ENCODE measurements at regions not wholly inside any gene's neighbourhood (a gene's known extent, or its start where the extent isn't known, plus 50 kb on each side); places are given as distances from the start of the nearest gene placed in this dataset.

GRCh38 chr16:56090076-56090475 is 101.2 kb upstream of the GNAO1 start:
- DNase-seq, result no peak

- DNase-seq, result no peak
Measured at GRCh38 chr16:56087626-56088025, 103.7 kb upstream of the GNAO1 start.

GRCh38 chr16:56081371-56081770 is 109.9 kb upstream of the GNAO1 start:
- no peak for DNase-seq

GRCh38 chr16:56075732-56076388 is 115.4 kb upstream of the GNAO1 start:
- DNase-seq, result no peak

GRCh38 chr16:56073508-56073907 is 117.8 kb upstream of the GNAO1 start:
- no peak for DNase-seq

GRCh38 chr16:56072096-56072495 is 119.2 kb upstream of the GNAO1 start:
- DNase-seq, result no peak

GRCh38 chr16:56068816-56069215 is 122.5 kb upstream of the GNAO1 start:
- DNase-seq, result no peak

GRCh38 chr16:56068314-56068713 is 123.0 kb upstream of the GNAO1 start:
- DNase-seq, result no peak

GRCh38 chr16:56067406-56067805 is 123.9 kb upstream of the GNAO1 start:
- no peak for DNase-seq

- DNase-seq, result no peak
Measured at GRCh38 chr16:56066617-56067016, 124.7 kb upstream of the GNAO1 start.

- no peak for DNase-seq
Measured at GRCh38 chr16:56063111-56063510, 128.2 kb upstream of the GNAO1 start.

GRCh38 chr16:56057151-56057550 is 134.1 kb upstream of the GNAO1 start:
- DNase-seq, result no peak

GRCh38 chr16:56050916-56051315 is 140.4 kb upstream of the GNAO1 start:
- DNase-seq, result no peak

GRCh38 chr16:56048425-56049105 is 142.7 kb upstream of the GNAO1 start:
- DNase-seq, result peak; percentile 66 to 85 (median 83)

GRCh38 chr16:56047307-56048234 is 143.7 kb upstream of the GNAO1 start:
- no peak for DNase-seq

- DNase-seq, result no peak
Measured at GRCh38 chr16:56042416-56042815, 148.9 kb upstream of the GNAO1 start.

- no peak for DNase-seq
Measured at GRCh38 chr16:56041556-56042140, 149.6 kb upstream of the GNAO1 start.

- no peak for DNase-seq
Measured at GRCh38 chr16:56038564-56039098, 152.7 kb upstream of the GNAO1 start.

- no peak for DNase-seq
Measured at GRCh38 chr16:56032072-56032471, 156.9 kb upstream of the CES5A start.

GRCh38 chr16:56029026-56029425 is 153.9 kb upstream of the CES5A start:
- no peak for DNase-seq

GRCh38 chr16:56022818-56023217 is 147.6 kb upstream of the CES5A start:
- no peak for DNase-seq

- no peak for DNase-seq
Measured at GRCh38 chr16:56019274-56019673, 144.1 kb upstream of the CES5A start.

- DNase-seq, result peak; percentile 39 to 75 (median 53)
Measured at GRCh38 chr16:56013962-56014552, 138.9 kb upstream of the CES5A start.
